ENCODE measurements at regions not wholly inside any gene's neighbourhood (a gene's known extent, or its start where the extent isn't known, plus 50 kb on each side); places are given as distances from the start of the nearest gene placed in this dataset.
"Not testable (repeated sequence)": the region's sequence is repeated elsewhere in the genome, so short reads cannot be mapped to it uniquely, and the experiment has no call there.

DNA sequence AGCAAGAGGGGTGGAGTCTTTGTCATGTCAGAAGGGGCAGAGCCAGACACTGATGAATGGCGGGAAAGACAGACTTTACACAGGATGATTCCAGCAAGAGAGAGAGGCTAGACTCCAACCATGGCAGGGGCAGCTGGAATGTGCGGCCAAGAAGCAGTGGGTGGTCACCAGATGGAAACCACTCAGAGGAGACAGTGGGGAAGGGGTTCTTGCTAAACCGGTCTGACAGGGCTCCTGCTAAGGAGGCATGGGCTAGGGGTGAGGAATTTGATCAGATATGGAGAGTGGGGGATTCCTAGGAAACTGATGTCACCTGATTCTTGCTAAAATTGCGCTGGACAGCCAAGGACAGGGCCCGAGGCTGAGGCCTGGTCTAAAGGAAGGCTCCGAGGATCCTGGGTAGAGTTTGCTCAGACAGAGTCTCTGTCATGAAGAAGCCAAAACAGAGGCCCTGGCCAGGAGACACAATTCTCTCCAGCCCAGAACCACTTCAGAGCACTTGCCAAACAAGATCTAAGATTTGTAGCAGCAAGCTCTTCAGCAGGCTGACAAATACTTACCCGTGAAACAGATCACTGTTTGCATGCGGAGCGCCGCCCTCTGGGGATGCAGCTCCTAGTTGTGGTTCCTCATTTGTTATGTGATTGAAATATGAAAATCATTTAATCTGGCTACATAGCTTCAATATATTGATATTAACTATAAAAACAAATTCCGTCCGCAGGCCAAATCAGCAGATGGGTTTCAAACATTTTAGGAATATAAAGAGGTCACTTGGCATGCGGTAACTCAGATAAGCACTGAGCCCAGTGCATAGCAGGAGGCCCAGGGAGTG, 377.0 kb downstream of the TCERG1L start:
- H3K4me1 ChIP-seq (ENCODE audit: control extremely low read depth in 1 of 4, control insufficient read depth in 4 of 4, insufficient read depth in 4 of 4, low read length in 3 of 4) = no peaks in the 10 kb centered on the region
- POLR2A ChIA-PET = no interaction called here
- 81% methylated on average over 13 of the region's 13 CpGs for WGBS (ENCODE audit: insufficient coverage)
- CTCF ChIA-PET = interaction anchor here (1.0 kb wide), 1 partner anchor 23 kb away, joined by 3 read pairs; no protein-coding TSS in a partner anchor
- no peak for DNase-seq
- H3K27ac ChIP-seq (ENCODE audit: insufficient read depth in 1 of 2, low read depth in 1 of 2, low read length in 2 of 2, poor library complexity in 1 of 2, severe bottlenecking in 2 of 2) = no peak overlapping the region
- H3K36me3 ChIP-seq (ENCODE audit: control insufficient read depth in 4 of 4, insufficient read depth in 4 of 4, low read length in 3 of 4) = no peaks in the 10 kb centered on the region
- peaks cover 0 to 5% (median 2%) of the 10 kb centered on the region in 5 experiments for H3K27me3 ChIP-seq (replicated peaks in 2 of 5; ENCODE audit: control insufficient read depth in 4 of 5, insufficient read depth in 5 of 5, low read length in 4 of 5)
- H3K4me3 ChIP-seq (ENCODE audit: control insufficient read depth in 1 of 7, extremely low read depth in 1 of 7, insufficient read depth in 4 of 7, low read depth in 2 of 7, low read length in 6 of 7) = no peak overlapping the region
- no peaks in the 10 kb centered on the region for H3K9me3 ChIP-seq (ENCODE audit: control extremely low read depth in 1 of 5, control insufficient read depth in 4 of 5, insufficient read depth in 2 of 5, low read depth in 1 of 5, low read length in 4 of 5)

- DNase-seq = no peak
- WGBS (ENCODE audit: insufficient coverage) = 89% methylated on average over 4 of the region's 5 CpGs
- H3K27ac ChIP-seq (ENCODE audit: insufficient read depth in 1 of 2, low read depth in 1 of 2, low read length in 2 of 2, poor library complexity in 1 of 2, severe bottlenecking in 2 of 2) = no peak overlapping the region
- no peaks in the 10 kb centered on the region for H3K36me3 ChIP-seq (ENCODE audit: control insufficient read depth in 4 of 4, insufficient read depth in 4 of 4, low read length in 3 of 4)
- CTCF ChIA-PET = interaction anchor here (1.0 kb wide), 1 partner anchor 24 kb away, joined by 3 read pairs; no protein-coding TSS in a partner anchor
- peaks cover 0 to 5% (median 2%) of the 10 kb centered on the region in 5 experiments for H3K27me3 ChIP-seq (replicated peaks in 2 of 5; ENCODE audit: control insufficient read depth in 4 of 5, insufficient read depth in 5 of 5, low read length in 4 of 5)
- no peaks in the 10 kb centered on the region for H3K4me1 ChIP-seq (ENCODE audit: control extremely low read depth in 1 of 4, control insufficient read depth in 4 of 4, insufficient read depth in 4 of 4, low read length in 3 of 4)
- POLR2A ChIA-PET = no interaction called here
- no peaks in the 10 kb centered on the region for H3K9me3 ChIP-seq (ENCODE audit: control extremely low read depth in 1 of 5, control insufficient read depth in 4 of 5, insufficient read depth in 2 of 5, low read depth in 1 of 5, low read length in 4 of 5)
- H3K4me3 ChIP-seq (ENCODE audit: control insufficient read depth in 1 of 7, extremely low read depth in 1 of 7, insufficient read depth in 4 of 7, low read depth in 2 of 7, low read length in 6 of 7) = no peak overlapping the region
These were observed 376.4 kb downstream of the TCERG1L start for GRCh38 chr10:130935128-130935439.

- POLR2A ChIA-PET = no interaction called here
These were observed 375.5 kb downstream of the TCERG1L start for GRCh38 chr10:130935897-130936550.

DNA sequence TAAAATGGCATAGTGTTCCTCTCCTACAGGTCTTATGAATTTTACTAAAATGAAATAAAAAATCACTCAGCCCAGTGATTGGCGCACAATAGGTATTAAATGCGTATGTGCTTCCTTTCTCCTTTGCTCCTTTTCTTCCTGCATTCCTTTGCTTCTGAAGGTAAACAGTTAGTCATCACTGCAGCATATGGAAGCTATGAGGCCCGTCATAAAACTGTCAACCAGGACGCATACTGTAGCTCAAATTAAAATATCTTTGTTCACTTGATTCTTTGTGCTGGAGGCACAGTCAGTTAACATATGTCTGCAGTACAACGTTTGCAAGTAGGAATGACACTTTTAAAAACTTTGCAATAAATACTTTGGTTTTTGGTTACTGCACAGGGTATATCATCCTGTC, 374.7 kb downstream of the TCERG1L start:
- 83% methylated on average over 5 of the region's 5 CpGs for WGBS (ENCODE audit: insufficient coverage)
- Histone ChIP-seq H3K36me3 (ENCODE audit: control insufficient read depth in 4 of 4, insufficient read depth in 4 of 4, low read length in 3 of 4) (no peaks in the 10 kb centered on the region), H3K27ac (ENCODE audit: insufficient read depth in 1 of 2, low read depth in 1 of 2, low read length in 2 of 2, poor library complexity in 1 of 2, severe bottlenecking in 2 of 2) (no peak overlapping the region), H3K4me3 (ENCODE audit: control insufficient read depth in 1 of 7, extremely low read depth in 1 of 7, insufficient read depth in 4 of 7, low read depth in 2 of 7, low read length in 6 of 7) (no peak overlapping the region), H3K4me1 (ENCODE audit: control extremely low read depth in 1 of 4, control insufficient read depth in 4 of 4, insufficient read depth in 4 of 4, low read length in 3 of 4) (no peaks in the 10 kb centered on the region), H3K27me3 (replicated peaks in 2 of 5; ENCODE audit: control insufficient read depth in 4 of 5, insufficient read depth in 5 of 5, low read length in 4 of 5) (peaks cover 0 to 9% (median 2%) of the 10 kb centered on the region in 5 experiments), H3K9me3 (ENCODE audit: control extremely low read depth in 1 of 5, control insufficient read depth in 4 of 5, insufficient read depth in 2 of 5, low read depth in 1 of 5, low read length in 4 of 5) (no peaks in the 10 kb centered on the region)
- CTCF ChIA-PET = no interaction called here
- DNase-seq = no peak
- POLR2A ChIA-PET = no interaction called here

More at GRCh38 chr10:130935897-130936550, 375.5 kb downstream of the TCERG1L start:
- WGBS (ENCODE audit: insufficient coverage) = 92% methylated on average over 8 of the region's 9 CpGs
- H3K4me3 ChIP-seq (ENCODE audit: control insufficient read depth in 1 of 7, extremely low read depth in 1 of 7, insufficient read depth in 4 of 7, low read depth in 2 of 7, low read length in 6 of 7) = no peak overlapping the region
- no peak for DNase-seq
- peaks cover 0 to 5% (median 2%) of the 10 kb centered on the region in 5 experiments for H3K27me3 ChIP-seq (replicated peaks in 2 of 5; ENCODE audit: control insufficient read depth in 4 of 5, insufficient read depth in 5 of 5, low read length in 4 of 5)
- no peak overlapping the region for H3K27ac ChIP-seq (ENCODE audit: insufficient read depth in 1 of 2, low read depth in 1 of 2, low read length in 2 of 2, poor library complexity in 1 of 2, severe bottlenecking in 2 of 2)
- H3K9me3 ChIP-seq (ENCODE audit: control extremely low read depth in 1 of 5, control insufficient read depth in 4 of 5, insufficient read depth in 2 of 5, low read depth in 1 of 5, low read length in 4 of 5) = no peaks in the 10 kb centered on the region
- CTCF ChIA-PET = no interaction called here
- H3K4me1 ChIP-seq (ENCODE audit: control extremely low read depth in 1 of 4, control insufficient read depth in 4 of 4, insufficient read depth in 4 of 4, low read length in 3 of 4) = no peaks in the 10 kb centered on the region
- H3K36me3 ChIP-seq (ENCODE audit: control insufficient read depth in 4 of 4, insufficient read depth in 4 of 4, low read length in 3 of 4) = no peaks in the 10 kb centered on the region

DNA sequence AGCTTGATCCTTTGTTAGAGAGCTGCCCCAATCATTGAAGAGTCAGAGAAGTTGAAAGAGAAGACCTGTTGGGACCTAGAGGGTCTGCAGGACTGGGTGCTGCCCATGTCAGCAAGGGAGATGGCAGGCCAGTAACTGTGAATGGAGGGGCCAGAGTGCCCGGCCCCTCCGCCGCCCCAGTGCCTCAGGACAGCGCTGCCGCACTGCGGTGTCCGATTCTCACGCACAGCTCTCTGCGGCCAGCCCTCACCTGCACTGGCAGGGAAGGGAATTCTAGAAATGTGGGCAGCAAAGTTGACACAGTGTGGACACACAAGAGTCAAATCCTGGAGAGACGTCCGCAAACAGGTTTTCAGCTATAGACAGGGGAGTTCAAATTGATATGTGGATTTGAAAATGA, 373.5 kb downstream of the TCERG1L start:
- Histone ChIP-seq H3K4me3 (ENCODE audit: control insufficient read depth in 1 of 7, extremely low read depth in 1 of 7, insufficient read depth in 4 of 7, low read depth in 2 of 7, low read length in 6 of 7) (no peak overlapping the region), H3K4me1 (ENCODE audit: control extremely low read depth in 1 of 4, control insufficient read depth in 4 of 4, insufficient read depth in 4 of 4, low read length in 3 of 4) (no peaks in the 10 kb centered on the region), H3K36me3 (ENCODE audit: control insufficient read depth in 4 of 4, insufficient read depth in 4 of 4, low read length in 3 of 4) (no peaks in the 10 kb centered on the region), H3K9me3 (ENCODE audit: control extremely low read depth in 1 of 5, control insufficient read depth in 4 of 5, insufficient read depth in 2 of 5, low read depth in 1 of 5, low read length in 4 of 5) (no peaks in the 10 kb centered on the region), H3K27ac (ENCODE audit: insufficient read depth in 1 of 2, low read depth in 1 of 2, low read length in 2 of 2, poor library complexity in 1 of 2, severe bottlenecking in 2 of 2) (no peak overlapping the region), H3K27me3 (replicated peaks in 2 of 5; ENCODE audit: control insufficient read depth in 4 of 5, insufficient read depth in 5 of 5, low read length in 4 of 5) (peaks cover 0 to 17% (median 2%) of the 10 kb centered on the region in 5 experiments)
- POLR2A ChIA-PET = no interaction called here
- CTCF ChIA-PET = interaction anchor here (1.0 kb wide), 1 partner anchor 9 kb away, joined by 3 read pairs; no protein-coding TSS in a partner anchor
- WGBS (ENCODE audit: insufficient coverage) = 89% methylated on average over 9 of the region's 11 CpGs
- DNase-seq = no peak

DNA sequence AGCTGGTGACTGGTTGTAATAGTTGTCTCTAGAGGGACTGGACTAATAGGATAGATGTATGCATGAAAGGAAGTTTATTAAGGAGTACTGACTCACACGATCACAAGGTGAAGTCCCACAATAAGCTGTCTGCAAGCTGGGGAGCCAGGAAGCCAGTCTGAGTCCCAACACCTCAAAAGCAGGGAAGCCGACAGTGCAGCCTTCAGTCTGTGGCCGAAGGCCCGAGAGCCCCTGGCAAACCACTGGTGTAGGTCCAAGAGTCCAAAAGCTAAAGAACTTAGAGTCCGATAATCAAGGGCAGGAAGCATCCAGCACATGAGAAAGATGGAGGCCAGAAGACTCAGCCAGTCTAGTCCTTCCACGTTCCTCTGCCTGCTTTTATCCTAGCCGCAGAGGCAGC, 372.6 kb downstream of the TCERG1L start:
- CTCF ChIA-PET; POLR2A ChIA-PET; H3K9me3 ChIP-seq (ENCODE audit: control extremely low read depth in 1 of 5, control insufficient read depth in 4 of 5, insufficient read depth in 2 of 5, low read depth in 1 of 5, low read length in 4 of 5): not testable (repeated sequence)

DNA sequence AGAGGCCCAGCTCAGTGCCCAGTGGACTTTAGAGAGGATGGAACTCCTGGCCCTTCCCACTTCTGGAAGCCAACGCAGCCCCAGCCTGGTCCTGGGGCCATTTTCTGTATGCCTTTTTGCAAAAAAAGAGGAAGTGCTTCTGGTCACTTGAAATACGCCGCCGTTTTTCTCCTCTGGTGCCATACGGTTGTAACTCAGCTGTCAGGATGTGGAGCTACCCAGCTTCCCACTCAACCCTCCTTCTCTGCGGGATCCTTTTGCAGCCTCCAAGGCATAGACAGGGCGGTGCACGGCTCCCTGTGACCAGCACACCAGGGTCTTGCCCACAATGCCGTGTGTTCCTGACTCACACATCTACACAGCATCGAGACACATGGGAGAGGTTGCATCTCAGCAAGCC, 369.6 kb downstream of the TCERG1L start:
- Histone ChIP-seq H3K27me3 (replicated peaks in 2 of 5; ENCODE audit: control insufficient read depth in 4 of 5, insufficient read depth in 5 of 5, low read length in 4 of 5) (peaks cover 0 to 16% (median 0%) of the 10 kb centered on the region in 5 experiments), H3K4me1 (ENCODE audit: control extremely low read depth in 1 of 4, control insufficient read depth in 4 of 4, insufficient read depth in 4 of 4, low read length in 3 of 4) (no peaks in the 10 kb centered on the region), H3K27ac (ENCODE audit: insufficient read depth in 1 of 2, low read depth in 1 of 2, low read length in 2 of 2, poor library complexity in 1 of 2, severe bottlenecking in 2 of 2) (no peak overlapping the region), H3K9me3 (ENCODE audit: control extremely low read depth in 1 of 5, control insufficient read depth in 4 of 5, insufficient read depth in 2 of 5, low read depth in 1 of 5, low read length in 4 of 5) (no peaks in the 10 kb centered on the region), H3K4me3 (ENCODE audit: control insufficient read depth in 1 of 7, extremely low read depth in 1 of 7, insufficient read depth in 4 of 7, low read depth in 2 of 7, low read length in 6 of 7) (no peak overlapping the region), H3K36me3 (ENCODE audit: control insufficient read depth in 4 of 4, insufficient read depth in 4 of 4, low read length in 3 of 4) (no peaks in the 10 kb centered on the region)
- DNase-seq = peak in 1 of 3 donors; percentile 2
- 40% methylated on average over 10 of the region's 10 CpGs for whole genome bisulfite sequencing (ENCODE audit: insufficient coverage)
- POLR2A ChIA-PET = no interaction called here
- CTCF ChIA-PET = no interaction called here

More for the DNA sequence above, 372.6 kb downstream of the TCERG1L start:
- peaks cover 0 to 18% (median 2%) of the 10 kb centered on the region in 5 experiments for H3K27me3 ChIP-seq (replicated peaks in 2 of 5; ENCODE audit: control insufficient read depth in 4 of 5, insufficient read depth in 5 of 5, low read length in 4 of 5)
- H3K36me3 ChIP-seq (ENCODE audit: control insufficient read depth in 4 of 4, insufficient read depth in 4 of 4, low read length in 3 of 4); H3K4me3 ChIP-seq (ENCODE audit: control insufficient read depth in 1 of 7, extremely low read depth in 1 of 7, insufficient read depth in 4 of 7, low read depth in 2 of 7, low read length in 6 of 7); H3K4me1 ChIP-seq (ENCODE audit: control extremely low read depth in 1 of 4, control insufficient read depth in 4 of 4, insufficient read depth in 4 of 4, low read length in 3 of 4); H3K27ac ChIP-seq (ENCODE audit: insufficient read depth in 1 of 2, low read depth in 1 of 2, low read length in 2 of 2, poor library complexity in 1 of 2, severe bottlenecking in 2 of 2); DNase-seq: not testable (repeated sequence)
- WGBS (ENCODE audit: insufficient coverage) = 89% methylated on average over 7 of the region's 7 CpGs
